SK-N-SH treated with all-trans-retinoic acid at 6 μM for 48 hours (cell line): ENCODE measurements at regions not wholly inside any gene's neighbourhood (a gene's known extent, or its start where the extent isn't known, plus 50 kb on each side); places are given as distances from the start of the nearest gene placed in this dataset.

Experiments
- ARNTL ChIP-seq: fragments of 450-650 bp; formaldehyde crosslinking; IDR thresholded peaks from 2 replicates; pipeline ENCODE4 v1.5.0; 2020; ENCODE audit warnings: low read depth, mild to moderate bottlenecking, moderate library complexity, borderline replicate concordance
- ISL1 ChIP-seq: fragments of 250-450 bp; sonication (Bioruptor Pico); IDR thresholded peaks from 2 replicates; pipeline ENCODE4 v2.1.2; 2022; ENCODE audit warnings: mild to moderate bottlenecking, moderate library complexity
- TOX ChIP-seq: fragments of 250-450 bp; sonication (Bioruptor Pico); IDR thresholded peaks from 2 replicates; pipeline ENCODE4 v1.8.0; 2021; ENCODE audit warnings: mild to moderate bottlenecking, moderate library complexity, borderline replicate concordance
- ZC3H10 ChIP-seq: fragments of 250-450 bp; sonication (Bioruptor Pico); IDR thresholded peaks from 2 replicates; pipeline ENCODE4 v1.5.1; 2021; ENCODE audit warnings: mild to moderate bottlenecking, moderate library complexity
- ZFP3 ChIP-seq: fragments of 250-450 bp; sonication (Bioruptor Pico); IDR thresholded peaks from 2 replicates; pipeline ENCODE4 v1.5.0; 2020; ENCODE audit warnings: mild to moderate bottlenecking, moderate library complexity
- ZFP30 ChIP-seq: fragments of 450-650 bp; formaldehyde crosslinking; IDR thresholded peaks from 2 replicates; pipeline ENCODE4 v1.5.0; 2022; ENCODE audit warnings: mild to moderate bottlenecking, moderate library complexity
- ZNF565 ChIP-seq: fragments of 450-650 bp; formaldehyde crosslinking; conservative IDR thresholded peaks from 2 replicates; pipeline ENCODE4 v1.5.0; 2020; ENCODE audit warnings: low read depth, mild to moderate bottlenecking, moderate library complexity
- ZNF70 ChIP-seq: fragments of 450-650 bp; formaldehyde crosslinking; IDR thresholded peaks from 2 replicates; pipeline ENCODE4 v1.5.0; 2020; ENCODE audit warnings: mild to moderate bottlenecking, moderate library complexity
- ZNF8 ChIP-seq: fragments of 450-650 bp; formaldehyde crosslinking; IDR thresholded peaks from 2 replicates; pipeline ENCODE4 v1.5.0; 2020; ENCODE audit warnings: mild to moderate bottlenecking, moderate library complexity
- TF ChIP-seq, protein P1 (sequence below): fragments of 250-450 bp; sonication (Bioruptor Pico); IDR thresholded peaks from 2 replicates; pipeline ENCODE4 v1.5.1; 2020; ENCODE audit warnings: low read depth, mild to moderate bottlenecking, moderate library complexity
- TF ChIP-seq, protein P2 (sequence below): fragments of 250-450 bp; sonication (Bioruptor Pico); IDR thresholded peaks from 2 replicates; pipeline ENCODE4 v1.8.0; 2020; ENCODE audit warnings: mild to moderate bottlenecking, moderate library complexity, borderline replicate concordance
- TF ChIP-seq, protein P3 (sequence below): fragments of 250-450 bp; sonication (Bioruptor Pico); IDR thresholded peaks from 2 replicates; pipeline ENCODE4 v1.5.0; 2020; ENCODE audit warnings: mild to moderate bottlenecking, moderate library complexity

DNA sequence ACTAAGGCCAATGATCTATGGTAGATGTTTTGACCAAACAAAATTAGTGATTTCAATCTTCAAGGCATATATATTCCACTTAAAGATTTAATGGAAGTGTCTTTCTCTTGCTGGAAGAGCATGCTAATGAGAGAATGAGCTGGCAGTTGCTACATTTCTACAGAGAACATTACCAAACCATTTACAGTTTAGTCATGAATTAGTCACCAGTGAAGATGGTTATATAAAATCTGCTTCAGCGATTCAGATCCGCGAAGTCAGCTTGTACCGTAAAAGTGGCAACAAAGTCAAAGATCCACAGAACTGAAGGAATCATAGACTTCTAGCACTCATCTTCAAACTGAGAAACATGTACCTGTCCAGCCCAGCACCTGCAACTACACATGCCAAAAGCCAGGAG, 156.3 kb downstream of the SLITRK5 start:
- TF ChIP-seq TOX (CRISPR knock-in tag) (no peak), ZFP30 (CRISPR knock-in tag) (no peak), ZNF565 (CRISPR knock-in tag) (no peak), ZNF70 (no peak), ISL1 (CRISPR knock-in tag) (no peak), ZNF8 (CRISPR knock-in tag) (no peak), ARNTL (CRISPR knock-in tag) (no peak), ZC3H10 (CRISPR knock-in tag) (no peak), ZFP3 (no peak)
- TF ChIP-seq, protein P1, sequence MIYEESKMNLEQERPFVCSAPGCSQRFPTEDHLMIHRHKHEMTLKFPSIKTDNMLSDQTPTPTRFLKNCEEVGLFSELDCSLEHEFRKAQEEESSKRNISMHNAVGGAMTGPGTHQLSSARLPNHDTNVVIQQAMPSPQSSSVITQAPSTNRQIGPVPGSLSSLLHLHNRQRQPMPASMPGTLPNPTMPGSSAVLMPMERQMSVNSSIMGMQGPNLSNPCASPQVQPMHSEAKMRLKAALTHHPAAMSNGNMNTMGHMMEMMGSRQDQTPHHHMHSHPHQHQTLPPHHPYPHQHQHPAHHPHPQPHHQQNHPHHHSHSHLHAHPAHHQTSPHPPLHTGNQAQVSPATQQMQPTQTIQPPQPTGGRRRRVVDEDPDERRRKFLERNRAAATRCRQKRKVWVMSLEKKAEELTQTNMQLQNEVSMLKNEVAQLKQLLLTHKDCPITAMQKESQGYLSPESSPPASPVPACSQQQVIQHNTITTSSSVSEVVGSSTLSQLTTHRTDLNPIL, result no peak
- TF ChIP-seq, protein P2, sequence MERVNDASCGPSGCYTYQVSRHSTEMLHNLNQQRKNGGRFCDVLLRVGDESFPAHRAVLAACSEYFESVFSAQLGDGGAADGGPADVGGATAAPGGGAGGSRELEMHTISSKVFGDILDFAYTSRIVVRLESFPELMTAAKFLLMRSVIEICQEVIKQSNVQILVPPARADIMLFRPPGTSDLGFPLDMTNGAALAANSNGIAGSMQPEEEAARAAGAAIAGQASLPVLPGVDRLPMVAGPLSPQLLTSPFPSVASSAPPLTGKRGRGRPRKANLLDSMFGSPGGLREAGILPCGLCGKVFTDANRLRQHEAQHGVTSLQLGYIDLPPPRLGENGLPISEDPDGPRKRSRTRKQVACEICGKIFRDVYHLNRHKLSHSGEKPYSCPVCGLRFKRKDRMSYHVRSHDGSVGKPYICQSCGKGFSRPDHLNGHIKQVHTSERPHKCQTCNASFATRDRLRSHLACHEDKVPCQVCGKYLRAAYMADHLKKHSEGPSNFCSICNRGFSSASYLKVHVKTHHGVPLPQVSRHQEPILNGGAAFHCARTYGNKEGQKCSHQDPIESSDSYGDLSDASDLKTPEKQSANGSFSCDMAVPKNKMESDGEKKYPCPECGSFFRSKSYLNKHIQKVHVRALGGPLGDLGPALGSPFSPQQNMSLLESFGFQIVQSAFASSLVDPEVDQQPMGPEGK (CRISPR knock-in tag), result no peak
- TF ChIP-seq, protein P3, sequence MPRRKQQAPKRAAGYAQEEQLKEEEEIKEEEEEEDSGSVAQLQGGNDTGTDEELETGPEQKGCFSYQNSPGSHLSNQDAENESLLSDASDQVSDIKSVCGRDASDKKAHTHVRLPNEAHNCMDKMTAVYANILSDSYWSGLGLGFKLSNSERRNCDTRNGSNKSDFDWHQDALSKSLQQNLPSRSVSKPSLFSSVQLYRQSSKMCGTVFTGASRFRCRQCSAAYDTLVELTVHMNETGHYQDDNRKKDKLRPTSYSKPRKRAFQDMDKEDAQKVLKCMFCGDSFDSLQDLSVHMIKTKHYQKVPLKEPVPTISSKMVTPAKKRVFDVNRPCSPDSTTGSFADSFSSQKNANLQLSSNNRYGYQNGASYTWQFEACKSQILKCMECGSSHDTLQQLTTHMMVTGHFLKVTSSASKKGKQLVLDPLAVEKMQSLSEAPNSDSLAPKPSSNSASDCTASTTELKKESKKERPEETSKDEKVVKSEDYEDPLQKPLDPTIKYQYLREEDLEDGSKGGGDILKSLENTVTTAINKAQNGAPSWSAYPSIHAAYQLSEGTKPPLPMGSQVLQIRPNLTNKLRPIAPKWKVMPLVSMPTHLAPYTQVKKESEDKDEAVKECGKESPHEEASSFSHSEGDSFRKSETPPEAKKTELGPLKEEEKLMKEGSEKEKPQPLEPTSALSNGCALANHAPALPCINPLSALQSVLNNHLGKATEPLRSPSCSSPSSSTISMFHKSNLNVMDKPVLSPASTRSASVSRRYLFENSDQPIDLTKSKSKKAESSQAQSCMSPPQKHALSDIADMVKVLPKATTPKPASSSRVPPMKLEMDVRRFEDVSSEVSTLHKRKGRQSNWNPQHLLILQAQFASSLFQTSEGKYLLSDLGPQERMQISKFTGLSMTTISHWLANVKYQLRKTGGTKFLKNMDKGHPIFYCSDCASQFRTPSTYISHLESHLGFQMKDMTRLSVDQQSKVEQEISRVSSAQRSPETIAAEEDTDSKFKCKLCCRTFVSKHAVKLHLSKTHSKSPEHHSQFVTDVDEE (CRISPR knock-in tag), result no peak
